K562 (cell line): ENCODE measurements at regions not wholly inside any gene's neighbourhood (a gene's known extent, or its start where the extent isn't known, plus 50 kb on each side); places are given as distances from the start of the nearest gene placed in this dataset.
A peak's percentile ranks its signal among the peaks of the same experiment; 100 is the strongest.

Experiments
- EHMT2 ChIP-seq: fragments of 450-650 bp; IDR thresholded peaks from 2 replicates; pipeline ENCODE4 v1.6.1; 2018; ENCODE audit warnings: antibody characterized with exemption
- GABPA ChIP-seq: fragments of 200-800 bp; sonication (Bioruptor generic); conservative IDR thresholded peaks from 2 replicates; pipeline ENCODE4 v1.6.1; 2016; ENCODE audit warnings: low read depth, missing genetic modification characterization, missing compliant biosample characterization
- JUND ChIP-seq, 2 experiments: IDR thresholded peaks; 2 replicates in 1 of 2; 3 replicates in 1 of 2; pipeline ENCODE4 v1.6.1; 2011; ENCODE audit warnings: borderline replicate concordance in 2 of 2, low read depth in 2 of 2, low read length in 2 of 2, improper control_type of control experiment in 1 of 2, missing biosample characterization in 1 of 2, missing genetic modification characterization in 1 of 2, missing genetic modification reagents in 1 of 2
- ZNF436 ChIP-seq: fragments of 250-450, 450-650 bp; sonication (Bioruptor Pico); formaldehyde crosslinking; IDR thresholded peaks from 2 replicates; pipeline ENCODE4 v1.7.0; 2020; ENCODE audit warnings: mild to moderate bottlenecking
- TF ChIP-seq, protein P1 (sequence below), 2 experiments: fragments of 450-650 bp; formaldehyde crosslinking in 1 of 2; IDR thresholded peaks; 2 replicates each; pipeline versions ENCODE4 v1.4.0 to v1.6.1; 2014 to 2020; ENCODE audit warnings: mild to moderate bottlenecking in 2 of 2, borderline replicate concordance in 1 of 2, low read depth in 1 of 2
- TF ChIP-seq, protein P2 (sequence below): fragments of 150-350 bp; IDR thresholded peaks from 2 replicates; pipeline ENCODE4 v1.6.1; 2014; ENCODE audit warnings: low read depth, mild to moderate bottlenecking, low read length, borderline replicate concordance
- TF ChIP-seq, protein P3 (sequence below): fragments of 450-650 bp; formaldehyde crosslinking; IDR thresholded peaks from 2 replicates; pipeline ENCODE4 v1.4.0; 2020; ENCODE audit warnings: mild to moderate bottlenecking, moderate library complexity

DNA sequence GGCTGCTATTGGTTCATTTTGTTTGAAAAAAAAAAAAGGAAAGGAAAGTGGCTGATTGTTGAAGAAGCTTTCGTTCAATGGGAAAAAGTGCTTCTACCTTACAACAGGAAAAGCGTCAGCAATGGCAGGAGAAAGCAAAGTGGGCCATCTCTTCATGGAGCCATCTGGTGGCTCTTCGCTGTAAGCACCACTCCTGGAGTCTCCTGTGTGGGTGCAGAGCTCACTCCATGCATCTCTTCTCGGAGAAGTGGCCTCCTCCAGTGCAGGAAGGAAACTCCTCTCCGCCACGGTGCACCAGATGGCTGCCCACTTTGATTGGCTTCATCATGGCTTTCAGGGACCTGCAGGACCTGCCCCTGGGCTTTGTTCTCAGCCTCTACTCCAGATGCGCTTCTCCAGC is 250.9 kb downstream of the PTEN start (continued):
- TF ChIP-seq, protein P1, sequence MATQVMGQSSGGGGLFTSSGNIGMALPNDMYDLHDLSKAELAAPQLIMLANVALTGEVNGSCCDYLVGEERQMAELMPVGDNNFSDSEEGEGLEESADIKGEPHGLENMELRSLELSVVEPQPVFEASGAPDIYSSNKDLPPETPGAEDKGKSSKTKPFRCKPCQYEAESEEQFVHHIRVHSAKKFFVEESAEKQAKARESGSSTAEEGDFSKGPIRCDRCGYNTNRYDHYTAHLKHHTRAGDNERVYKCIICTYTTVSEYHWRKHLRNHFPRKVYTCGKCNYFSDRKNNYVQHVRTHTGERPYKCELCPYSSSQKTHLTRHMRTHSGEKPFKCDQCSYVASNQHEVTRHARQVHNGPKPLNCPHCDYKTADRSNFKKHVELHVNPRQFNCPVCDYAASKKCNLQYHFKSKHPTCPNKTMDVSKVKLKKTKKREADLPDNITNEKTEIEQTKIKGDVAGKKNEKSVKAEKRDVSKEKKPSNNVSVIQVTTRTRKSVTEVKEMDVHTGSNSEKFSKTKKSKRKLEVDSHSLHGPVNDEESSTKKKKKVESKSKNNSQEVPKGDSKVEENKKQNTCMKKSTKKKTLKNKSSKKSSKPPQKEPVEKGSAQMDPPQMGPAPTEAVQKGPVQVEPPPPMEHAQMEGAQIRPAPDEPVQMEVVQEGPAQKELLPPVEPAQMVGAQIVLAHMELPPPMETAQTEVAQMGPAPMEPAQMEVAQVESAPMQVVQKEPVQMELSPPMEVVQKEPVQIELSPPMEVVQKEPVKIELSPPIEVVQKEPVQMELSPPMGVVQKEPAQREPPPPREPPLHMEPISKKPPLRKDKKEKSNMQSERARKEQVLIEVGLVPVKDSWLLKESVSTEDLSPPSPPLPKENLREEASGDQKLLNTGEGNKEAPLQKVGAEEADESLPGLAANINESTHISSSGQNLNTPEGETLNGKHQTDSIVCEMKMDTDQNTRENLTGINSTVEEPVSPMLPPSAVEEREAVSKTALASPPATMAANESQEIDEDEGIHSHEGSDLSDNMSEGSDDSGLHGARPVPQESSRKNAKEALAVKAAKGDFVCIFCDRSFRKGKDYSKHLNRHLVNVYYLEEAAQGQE (IDR thresholded peaks at IDR 0.05; ENCODE audit: borderline replicate concordance), result peak; percentile 62
- TF ChIP-seq, protein P1 (CRISPR knock-in tag; IDR thresholded peaks at IDR 0.05; ENCODE audit: low read depth), result no peak
- TF ChIP-seq, protein P2, sequence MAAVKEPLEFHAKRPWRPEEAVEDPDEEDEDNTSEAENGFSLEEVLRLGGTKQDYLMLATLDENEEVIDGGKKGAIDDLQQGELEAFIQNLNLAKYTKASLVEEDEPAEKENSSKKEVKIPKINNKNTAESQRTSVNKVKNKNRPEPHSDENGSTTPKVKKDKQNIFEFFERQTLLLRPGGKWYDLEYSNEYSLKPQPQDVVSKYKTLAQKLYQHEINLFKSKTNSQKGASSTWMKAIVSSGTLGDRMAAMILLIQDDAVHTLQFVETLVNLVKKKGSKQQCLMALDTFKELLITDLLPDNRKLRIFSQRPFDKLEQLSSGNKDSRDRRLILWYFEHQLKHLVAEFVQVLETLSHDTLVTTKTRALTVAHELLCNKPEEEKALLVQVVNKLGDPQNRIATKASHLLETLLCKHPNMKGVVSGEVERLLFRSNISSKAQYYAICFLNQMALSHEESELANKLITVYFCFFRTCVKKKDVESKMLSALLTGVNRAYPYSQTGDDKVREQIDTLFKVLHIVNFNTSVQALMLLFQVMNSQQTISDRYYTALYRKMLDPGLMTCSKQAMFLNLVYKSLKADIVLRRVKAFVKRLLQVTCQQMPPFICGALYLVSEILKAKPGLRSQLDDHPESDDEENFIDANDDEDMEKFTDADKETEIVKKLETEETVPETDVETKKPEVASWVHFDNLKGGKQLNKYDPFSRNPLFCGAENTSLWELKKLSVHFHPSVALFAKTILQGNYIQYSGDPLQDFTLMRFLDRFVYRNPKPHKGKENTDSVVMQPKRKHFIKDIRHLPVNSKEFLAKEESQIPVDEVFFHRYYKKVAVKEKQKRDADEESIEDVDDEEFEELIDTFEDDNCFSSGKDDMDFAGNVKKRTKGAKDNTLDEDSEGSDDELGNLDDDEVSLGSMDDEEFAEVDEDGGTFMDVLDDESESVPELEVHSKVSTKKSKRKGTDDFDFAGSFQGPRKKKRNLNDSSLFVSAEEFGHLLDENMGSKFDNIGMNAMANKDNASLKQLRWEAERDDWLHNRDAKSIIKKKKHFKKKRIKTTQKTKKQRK, result no peak
- TF ChIP-seq EHMT2 (0 out of 2 replicates have a peak, but pooled peaks have one; percentile 10), JUND (IDR thresholded peaks at IDR 0.05; ENCODE audit: borderline replicate concordance, low read depth, low read length) (0 out of 2 replicates have a peak, but pooled peaks have one; percentile 14), JUND (tag; IDR thresholded peaks at IDR 0.05; ENCODE audit: borderline replicate concordance, low read depth, low read length) (no peak), ZNF436 (CRISPR knock-in tag) (no peak), GABPA (tag) (peak; percentile 55)
- TF ChIP-seq, protein P3, sequence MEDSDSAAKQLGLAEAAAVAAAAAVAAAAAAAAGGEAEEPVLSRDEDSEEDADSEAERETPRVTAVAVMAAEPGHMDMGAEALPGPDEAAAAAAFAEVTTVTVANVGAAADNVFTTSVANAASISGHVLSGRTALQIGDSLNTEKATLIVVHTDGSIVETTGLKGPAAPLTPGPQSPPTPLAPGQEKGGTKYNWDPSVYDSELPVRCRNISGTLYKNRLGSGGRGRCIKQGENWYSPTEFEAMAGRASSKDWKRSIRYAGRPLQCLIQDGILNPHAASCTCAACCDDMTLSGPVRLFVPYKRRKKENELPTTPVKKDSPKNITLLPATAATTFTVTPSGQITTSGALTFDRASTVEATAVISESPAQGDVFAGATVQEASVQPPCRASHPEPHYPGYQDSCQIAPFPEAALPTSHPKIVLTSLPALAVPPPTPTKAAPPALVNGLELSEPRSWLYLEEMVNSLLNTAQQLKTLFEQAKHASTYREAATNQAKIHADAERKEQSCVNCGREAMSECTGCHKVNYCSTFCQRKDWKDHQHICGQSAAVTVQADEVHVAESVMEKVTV, result peak; percentile 53; the same call in 1 of the 2 replicates
